EL (cell line): ENCODE measurements at regions not wholly inside any gene's neighbourhood (a gene's known extent, or its start where the extent isn't known, plus 50 kb on each side); places are given as distances from the start of the nearest gene placed in this dataset.
A peak's percentile ranks its signal among the peaks of the same experiment; 100 is the strongest.

ENCODE experiments used
- DNase-seq: peaks from one replicate; pipeline ENCODE4 v3.0.0-alpha.2; 2016

DNA sequence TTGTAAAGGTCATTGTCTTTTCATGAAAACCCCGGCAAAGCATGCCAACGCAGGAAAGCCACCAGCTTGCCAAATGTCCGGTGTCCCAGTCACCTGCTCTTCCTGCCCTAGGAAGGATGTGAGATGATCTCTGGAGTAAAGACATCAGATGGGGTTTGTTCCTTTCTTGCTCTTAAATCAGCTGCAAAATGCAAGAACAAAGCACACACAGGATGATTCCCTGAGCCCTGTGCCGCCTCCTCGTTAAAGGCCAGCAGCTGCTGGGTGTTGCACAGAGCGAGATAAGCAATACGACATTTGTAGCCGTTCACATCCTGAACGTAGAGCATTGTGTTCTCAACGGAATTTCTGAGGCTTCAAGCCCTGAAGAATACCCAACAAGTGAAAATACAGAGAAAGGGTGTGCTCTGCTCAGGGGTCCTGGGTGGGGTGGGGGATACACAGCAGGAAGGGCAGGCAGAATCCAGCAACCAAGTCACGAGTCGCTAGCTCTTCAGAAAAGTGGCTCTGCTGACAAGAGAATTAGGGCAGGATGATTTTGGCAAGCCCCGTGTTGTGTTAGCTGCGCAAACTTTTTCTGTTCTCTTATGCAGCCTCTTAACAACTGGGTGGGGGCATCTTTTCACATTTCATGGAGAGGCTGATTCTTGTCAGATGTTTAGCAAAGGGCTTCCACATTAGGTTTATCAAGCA is 229.2 kb upstream of the MAP3K1 start:
- no peak for DNase-seq

DNA sequence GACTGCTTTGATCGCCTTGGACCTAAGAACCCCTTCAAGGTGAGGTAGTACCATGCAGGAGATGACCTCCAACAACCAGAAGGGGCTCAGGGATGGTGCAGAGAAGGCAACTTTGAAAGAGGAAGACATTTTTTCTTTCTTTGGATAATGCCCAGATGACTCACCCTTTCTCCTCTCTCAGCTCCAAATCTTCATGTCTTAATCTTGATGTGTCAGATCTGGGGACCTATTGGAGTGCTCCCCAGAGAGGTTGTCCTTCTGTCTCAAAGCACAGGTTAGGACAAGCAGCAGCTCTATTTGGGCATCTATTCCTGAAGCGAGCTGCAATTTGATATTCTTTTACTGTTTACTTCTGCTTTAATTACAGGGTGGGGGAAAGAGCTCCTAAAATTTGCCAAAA is 229.9 kb upstream of the MAP3K1 start:
- peak; percentile 57 for DNase-seq

DNA sequence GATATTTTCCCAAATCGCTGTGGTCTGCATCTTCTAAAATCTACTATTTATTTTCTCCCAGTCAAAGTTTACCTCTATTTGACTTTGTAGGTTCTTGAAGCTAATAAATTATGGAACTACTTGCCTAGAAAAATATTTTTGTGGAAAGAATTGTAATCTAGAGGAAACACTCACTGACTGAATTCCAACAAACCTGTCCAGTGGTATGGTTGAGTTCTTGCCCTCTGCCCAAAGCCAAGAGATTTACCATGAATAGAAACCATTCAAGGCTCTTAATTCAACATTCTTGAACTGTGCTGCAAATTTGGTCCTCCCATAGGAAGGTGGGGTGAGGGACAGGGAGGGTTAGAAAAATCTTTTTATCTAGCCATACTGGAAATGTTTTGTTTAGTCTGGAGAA is 233.9 kb upstream of the MAP3K1 start:
- DNase-seq = no peak

DNA sequence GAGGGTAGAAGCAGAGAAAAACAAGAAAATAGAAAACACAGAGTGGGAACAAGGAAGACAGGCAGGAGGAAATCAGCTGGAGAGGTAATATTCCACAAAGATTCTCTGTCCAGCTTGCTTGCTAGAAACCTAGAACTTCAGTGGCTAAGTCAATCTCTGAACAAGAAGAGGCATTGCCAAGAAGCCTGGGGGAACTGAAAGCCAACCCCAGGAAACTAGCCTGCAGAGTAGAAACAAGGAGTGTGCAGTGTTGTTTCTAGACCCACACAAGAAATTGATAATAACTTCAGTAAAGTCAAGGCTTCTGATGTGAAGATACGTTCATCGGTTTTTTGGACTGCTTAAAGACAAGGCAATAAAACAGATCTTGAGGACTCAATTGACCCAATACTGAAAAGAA is 234.5 kb upstream of the MAP3K1 start:
- no peak for DNase-seq

DNA sequence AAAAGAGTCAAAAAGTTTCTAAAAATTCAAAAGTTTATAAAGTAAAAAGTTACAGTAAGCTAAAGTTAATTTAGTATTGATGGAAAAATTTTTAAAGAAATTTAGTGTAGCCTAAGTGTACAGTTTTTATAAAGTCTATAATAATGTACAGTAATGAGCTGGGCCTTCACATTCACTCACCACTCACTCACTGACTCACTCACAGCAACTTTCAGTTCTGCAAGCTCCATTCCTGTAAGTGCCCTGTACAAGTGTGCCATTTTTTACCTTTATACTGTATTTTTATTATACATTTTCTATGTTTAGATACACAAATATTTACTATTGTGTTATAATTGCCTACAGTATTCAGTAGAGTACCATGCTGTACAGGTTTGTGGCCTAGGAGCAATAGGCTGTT is 239.5 kb upstream of the MAP3K1 start:
- no peak for DNase-seq

DNA sequence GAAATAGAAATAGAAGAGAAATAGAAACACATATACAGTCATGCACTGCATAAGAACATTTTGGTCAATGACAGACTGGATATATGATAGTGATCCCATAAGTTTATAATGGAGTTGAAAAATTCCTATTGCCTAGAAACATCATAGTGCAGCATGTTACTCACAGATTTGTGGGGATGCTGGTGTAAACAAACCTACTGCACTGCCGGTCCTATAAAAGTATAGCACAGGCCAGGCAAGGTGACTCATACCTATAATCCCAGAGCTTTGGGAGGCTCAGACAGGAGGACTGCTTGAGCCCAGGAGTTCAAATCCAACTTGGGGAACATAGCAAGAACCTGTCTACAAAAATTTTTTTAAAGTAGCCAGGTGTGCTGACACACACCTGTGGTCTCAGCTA is 240.6 kb upstream of the MAP3K1 start:
- DNase-seq = peak; percentile 56

DNA sequence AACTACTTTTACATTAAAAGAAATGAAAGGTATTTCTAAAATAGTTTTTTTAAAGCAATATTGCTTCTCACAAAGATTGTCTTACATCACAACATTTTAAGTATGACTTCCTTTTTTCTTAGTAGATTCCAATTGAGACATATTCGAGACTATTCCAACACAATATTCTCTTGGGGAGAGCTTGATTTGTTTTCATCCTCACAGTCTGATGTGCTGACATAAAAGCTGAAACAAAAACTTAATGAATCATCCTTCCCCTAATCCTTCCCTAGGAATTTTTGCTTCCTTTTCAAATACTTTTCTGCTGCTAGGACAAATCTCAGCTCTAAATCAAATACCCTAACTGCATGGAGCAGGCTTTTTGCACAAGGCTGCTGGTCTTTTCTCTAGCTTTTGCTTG is 245.8 kb upstream of the MAP3K1 start:
- DNase-seq = peak; percentile 71

DNA sequence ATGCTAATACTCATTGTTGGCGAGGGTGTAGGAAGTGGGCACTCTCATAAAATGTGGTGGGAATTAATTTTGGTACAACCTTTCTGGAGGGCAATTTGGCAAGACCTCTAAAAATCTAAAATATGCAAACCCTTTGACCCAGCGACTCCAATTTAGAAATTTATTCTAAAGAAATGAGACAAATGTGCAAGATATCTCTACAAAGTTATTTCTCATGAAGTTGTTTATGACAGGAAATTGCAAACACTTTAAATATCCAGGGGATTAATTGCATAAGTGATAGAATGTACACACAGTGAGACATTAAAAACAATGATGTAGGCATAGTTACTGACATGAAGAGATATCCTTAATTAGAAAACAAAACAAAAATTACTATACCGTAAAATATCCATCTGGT is 246.3 kb upstream of the MAP3K1 start:
- peak; percentile 84 for DNase-seq

DNA sequence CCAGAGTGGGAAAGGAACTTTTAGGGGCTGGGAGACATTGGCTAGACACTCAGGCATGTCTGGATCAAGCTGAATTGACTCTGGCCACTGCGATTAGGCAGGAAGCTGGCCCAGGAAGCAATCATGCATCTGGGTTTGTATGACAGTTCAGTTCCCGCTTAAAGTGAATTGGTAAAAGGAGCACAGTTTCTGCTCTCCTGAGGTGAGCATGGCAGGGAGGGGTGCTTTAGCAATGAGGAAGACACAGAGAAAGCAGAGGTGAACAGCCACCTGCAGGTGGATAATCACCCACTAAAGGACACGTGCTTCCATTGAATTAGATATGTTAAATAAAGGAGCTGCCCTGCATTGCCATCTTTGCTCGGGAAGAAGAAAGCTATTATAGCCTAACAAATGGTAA is 248.1 kb upstream of the MAP3K1 start:
- DNase-seq = no peak

DNA sequence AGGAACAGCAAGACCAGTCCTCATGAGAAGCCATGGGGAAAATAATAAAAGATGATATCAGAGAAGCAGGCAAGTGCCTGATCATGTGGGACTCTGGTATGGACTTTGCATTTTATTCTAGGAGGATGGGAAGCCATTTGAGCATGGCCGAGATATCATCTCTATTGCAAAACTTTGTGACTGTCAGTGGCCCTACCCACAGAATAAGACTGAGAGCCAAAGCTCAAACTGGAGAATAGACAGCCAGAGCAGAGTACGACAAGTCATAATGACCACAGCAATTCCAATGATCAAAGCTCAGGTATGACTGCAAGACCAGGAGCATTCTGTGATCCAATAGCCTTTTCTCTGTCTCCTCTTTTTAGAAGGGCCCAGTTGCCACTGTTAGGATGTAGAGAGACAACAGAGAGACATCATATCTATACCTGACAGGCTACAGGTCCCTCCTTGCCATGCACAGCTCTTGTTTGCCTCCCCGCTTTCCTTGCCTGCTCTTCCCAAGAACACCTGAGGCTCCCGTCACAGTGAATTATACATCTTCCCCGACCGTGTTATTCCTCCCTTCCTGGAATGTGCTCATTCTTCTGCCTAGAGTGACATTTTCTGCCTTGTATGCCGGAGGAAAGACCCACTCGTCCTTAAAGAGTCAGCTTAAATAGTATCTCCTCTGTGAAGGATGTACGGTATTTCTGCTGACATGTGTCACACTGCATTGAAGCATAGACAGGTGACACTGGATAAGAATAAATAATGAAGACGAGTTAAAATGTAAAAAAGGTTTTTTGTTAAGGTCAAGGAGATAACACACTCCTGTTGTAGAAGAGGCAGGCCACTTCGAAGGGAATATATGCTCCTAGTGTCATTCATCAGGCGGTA is 248.7 kb upstream of the MAP3K1 start:
- DNase-seq = no peak

DNA sequence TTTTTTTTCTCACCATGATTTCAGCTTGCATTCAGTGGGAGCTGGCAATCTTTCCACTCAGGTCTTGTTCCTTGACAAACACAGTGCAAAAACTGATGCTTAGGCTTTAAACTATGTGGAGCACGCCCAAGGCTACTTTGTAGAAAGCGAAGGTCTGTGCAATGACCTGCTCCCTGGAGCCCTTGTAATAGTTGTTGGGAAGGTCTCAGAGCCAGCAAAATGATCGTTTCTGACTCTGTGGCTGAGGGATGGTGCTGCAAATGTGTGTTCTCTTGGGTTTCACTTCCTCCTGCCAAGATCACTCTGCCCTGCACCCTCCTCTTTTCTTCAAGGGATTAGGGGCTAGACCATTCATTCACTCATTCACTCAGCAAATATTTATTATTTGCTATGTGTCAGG is 249.7 kb upstream of the MAP3K1 start:
- DNase-seq = no peak

DNA sequence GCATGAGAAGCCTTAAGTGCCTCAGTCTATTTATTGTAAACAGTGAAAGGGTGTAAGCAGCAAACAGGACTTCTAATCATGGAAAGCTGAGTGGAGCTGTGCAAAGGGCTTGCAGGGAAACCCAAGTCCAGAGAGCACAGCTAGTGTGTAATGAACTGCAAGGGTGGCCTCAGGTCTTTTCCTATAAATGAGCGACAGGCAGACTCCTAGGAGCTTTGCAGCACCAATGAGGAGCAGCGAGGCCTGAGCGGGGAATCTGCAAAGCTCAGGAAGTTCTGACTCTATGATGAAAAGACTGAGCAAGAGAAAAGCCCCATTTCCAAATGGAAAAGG is 250.1 kb upstream of the MAP3K1 start:
- no peak for DNase-seq

DNA sequence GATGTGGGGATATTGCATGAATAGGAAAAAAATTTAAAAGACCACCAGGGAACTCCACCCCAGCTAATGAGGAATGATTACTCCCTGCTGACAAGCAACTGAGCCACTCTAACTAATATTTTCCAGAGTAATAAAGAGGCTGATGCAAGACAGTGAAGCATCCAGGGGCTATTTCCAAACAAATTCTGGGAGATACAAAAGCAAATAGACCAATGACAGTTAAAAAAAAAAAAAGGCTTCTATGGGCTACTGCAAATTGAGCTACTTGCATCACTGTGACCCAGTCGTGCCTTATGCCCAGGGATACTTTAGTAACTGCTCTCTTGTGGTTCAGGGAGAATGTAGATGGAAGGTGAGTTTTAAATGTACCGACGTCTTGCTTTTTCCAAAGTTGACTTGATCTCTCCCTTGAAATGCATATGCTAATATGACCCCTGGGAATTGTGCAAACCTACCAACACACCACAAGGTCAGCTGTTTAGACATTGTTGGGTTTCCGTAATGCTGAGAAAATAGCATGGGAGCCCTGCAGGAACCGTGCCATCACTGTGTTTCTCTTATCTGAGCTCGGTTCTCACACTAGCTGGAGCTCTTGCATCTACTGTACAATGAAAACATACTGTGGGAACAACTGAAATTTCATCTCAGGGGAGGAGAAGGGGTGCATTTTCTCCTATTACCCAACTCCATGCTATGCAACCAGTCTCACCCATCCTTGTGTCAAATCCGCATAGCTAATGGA is 250.6 kb upstream of the MAP3K1 start:
- no peak for DNase-seq

DNA sequence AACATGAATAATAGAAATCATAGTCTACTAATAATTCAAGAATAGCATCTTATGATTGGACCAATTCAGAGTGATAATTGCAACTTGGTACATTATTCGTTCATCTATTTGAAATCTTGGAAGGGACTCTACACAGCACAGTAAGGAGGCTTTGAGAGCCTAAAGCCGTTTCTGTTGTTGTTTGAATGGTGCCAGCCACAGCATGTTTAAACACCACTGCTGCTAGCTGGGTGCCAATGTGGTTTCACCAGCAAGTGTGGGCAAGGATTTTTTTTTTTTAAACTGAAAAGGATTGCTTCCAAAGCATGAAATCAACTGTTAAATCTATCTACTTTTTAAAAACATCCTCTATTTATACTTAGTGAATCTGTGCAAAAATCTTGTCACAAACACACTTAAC is 253.9 kb upstream of the MAP3K1 start:
- DNase-seq = no peak

DNA sequence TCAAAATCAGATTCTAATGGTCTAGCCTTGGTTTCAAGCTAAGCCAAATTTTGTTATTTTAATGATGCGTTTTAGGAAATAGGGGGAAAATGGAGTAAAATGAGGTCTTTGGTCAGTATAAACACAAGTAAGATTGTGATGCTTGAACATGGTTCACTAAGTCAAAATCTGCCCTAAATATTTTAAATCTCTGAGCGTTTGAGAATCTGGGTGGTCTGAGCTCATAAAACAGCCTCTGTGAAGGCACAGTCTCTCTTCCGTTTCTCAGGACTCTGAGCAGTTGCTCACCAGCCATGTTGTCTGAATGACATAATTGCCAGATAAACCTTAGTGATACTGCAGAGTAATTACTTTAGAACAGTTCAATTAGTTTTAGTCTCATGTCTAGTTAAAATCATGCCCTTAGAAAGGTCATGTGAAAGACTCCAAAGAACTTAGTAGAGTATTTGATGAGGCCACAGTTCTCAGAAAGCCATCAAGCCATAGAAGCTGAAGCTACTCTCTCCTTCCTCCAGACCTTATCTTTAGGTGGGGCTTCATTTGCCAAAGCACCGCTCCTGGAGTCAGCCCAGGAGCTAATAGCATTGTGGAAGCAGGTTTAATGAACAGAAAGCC is 257.1 kb upstream of the MAP3K1 start:
- DNase-seq = no peak

DNA sequence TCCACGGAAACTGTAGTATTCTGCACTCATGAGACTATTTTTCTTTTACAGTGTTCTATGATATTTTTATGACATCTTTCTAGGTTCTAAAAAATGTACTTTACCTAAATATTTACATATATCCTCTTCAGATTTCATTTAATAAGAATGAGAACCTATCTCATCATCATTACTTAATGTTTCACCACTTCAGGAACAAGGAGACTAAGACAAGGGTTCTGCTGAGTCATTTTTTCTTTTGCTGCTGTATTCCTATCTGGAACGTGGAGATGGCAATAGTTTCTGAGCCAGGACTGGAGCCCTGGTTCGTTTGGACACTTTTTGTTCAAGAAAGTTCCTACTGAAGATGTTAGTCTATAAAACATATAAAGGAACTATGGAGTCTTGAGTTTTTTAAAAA is 258.2 kb upstream of the MAP3K1 start:
- DNase-seq = no peak

DNA sequence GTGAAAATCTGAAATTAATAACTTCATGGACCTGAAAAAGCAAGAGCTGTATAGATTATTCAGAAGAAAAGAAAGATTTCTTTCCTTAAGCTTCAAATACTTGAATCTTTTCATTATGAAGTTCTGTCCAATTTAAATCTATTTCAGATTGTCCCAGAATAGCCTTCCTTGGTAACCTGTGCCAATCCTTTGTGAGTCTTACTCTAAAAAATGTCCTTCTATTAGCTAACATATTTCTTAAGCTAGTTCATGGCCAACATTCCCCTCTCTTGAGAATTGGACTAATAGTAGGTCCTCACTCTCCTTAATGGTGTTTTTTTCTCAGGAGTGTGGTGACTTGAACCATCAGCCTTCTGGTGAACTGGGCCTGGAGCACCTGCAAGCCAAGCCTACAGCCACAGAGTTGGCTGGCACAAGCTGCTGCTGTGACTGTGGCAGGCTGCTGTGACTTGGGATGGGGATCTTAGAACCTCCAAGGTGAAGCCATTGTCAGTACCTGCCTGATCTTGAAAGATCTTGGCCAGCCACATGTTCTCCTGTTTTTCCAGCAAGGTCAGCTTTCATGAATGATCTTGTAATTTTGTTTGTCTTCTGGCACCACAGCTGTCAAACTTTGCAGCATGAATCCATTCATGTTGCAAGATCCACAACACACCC is 262.6 kb upstream of the MAP3K1 start:
- no peak for DNase-seq

DNA sequence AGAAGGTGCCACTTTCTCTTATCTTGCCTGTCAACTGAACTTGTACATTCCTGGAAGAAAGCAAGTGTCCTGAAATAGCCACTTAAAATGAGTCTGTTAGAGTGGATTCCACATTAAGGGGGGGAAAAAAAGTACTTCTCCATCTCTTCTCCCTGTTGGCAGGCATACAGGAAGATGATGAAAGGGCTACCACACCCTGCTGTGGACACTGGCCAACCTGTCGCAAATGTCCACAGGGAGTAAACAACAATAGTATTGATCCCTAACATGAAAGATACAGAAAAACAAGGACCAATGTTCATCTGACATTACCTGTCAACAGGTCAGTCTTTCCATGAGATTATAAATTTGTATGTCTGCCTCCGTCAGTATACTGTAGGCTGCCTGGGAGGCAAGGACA is 265.1 kb upstream of the MAP3K1 start:
- no peak for DNase-seq

DNA sequence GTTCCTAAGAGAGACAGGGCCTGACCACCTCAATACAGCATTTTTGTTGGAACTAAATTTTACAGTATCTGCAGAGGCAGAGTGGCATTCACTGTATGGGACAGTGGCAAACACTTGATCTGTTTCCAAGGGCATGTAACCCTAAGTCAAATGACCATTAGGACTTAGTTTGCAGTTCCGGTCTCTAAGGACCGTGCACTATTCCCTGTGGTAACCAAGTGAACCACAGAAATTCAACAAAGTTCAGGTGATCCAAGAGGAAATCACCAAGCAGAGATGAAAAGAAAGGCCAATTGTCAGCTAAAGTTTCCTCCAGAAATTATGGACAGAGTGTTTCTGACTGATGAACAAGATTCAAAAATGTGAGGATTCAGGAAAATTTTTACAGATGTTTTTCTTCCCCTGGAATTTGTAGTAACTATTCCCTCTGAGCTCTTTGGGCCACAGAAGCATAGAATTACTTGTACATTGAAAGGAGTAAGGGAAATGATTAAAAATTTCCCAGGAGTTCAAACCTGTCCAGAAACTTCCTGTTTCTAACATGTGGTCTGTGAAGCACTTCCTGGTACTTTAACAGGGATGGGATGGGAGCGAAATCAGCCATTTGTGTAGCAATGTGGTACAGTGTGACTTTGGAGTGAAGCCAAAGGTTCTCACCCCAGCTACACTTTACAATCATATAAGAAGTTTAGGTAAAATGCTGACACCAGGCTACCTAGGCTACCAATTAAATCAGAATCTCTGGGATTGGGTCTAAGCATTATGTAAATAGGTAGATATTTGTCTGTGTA is 266.1 kb upstream of the MAP3K1 start:
- DNase-seq = no peak

DNA sequence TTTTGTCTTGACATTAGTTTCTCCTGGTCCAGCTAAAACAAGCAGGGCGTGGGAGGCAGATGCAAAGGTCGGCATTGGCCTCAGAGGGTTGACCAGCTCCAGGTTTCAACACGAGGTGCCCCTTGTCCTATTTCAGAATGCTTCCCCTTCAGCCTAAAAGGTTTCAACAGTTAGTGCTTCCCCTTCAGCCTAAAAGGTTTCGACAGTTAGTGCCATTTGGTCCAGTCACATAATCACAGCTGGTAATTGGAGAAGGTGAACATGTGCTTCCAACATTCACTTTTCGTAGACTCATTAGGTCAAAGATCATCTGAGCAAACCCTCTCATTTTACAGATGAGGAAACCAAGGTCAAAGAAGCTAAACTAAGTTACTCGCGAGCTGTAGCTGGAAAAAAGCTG is 270.3 kb upstream of the MAP3K1 start:
- no peak for DNase-seq

DNA sequence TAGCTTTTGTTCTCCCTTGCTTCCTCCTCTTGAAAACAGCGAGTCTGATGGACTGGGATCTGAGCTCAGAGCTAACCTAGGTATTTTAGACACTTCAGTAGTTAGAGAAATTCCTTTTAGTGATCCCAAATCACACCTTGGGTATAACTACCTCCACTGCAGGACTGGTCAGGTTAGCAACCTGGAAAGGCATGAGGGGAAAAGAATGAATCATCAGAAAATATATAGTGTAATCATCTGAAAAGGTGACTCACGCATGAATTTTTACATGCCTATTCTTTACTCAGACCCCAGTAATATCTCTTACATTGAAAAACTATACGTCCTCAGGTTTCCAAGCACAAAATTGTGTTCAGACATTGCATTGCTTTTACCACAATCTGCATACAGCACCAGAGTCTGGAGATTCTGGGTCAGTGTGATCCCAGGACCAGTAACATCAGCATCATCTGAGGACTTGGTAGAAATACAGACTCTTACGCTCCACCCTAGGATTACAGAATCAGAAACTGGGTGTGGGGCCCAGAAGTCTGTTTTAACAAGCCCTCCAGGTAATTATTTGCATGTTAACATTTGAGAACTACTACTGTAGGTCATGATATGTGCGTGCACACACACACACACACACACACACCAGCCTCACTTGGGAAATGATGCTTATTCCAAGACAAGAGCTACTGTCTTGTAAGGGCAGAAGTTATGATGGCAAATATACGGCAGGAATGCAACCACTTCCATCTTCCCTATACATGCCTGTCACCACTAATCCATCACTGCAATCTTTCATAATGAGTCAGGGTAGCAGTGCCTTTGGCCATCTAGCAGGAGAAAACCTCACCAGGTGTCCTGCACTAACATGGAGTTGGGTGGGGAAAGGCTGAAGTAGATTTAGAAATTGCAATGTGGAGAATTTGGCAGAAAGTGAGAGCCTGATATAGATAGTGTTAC is 271.6 kb upstream of the MAP3K1 start:
- DNase-seq = peak; percentile 79
